ENCODE measurements at regions not wholly inside any gene's neighbourhood (a gene's known extent, or its start where the extent isn't known, plus 50 kb on each side); places are given as distances from the start of the nearest gene placed in this dataset.

- TF ChIP-seq RAD21 (conservative IDR thresholded peaks at IDR 0.05 in 1 of 2, IDR thresholded peaks at IDR 0.05 in 1 of 2) = no peak
- no peak for TF ChIP-seq CTCF (IDR thresholded peaks at IDR 0.05)
- no peak for TF ChIP-seq RCOR1 (IDR thresholded peaks at IDR 0.05; ENCODE audit: low read depth, low read length)
- no peak for TF ChIP-seq CBX8 (IDR thresholded peaks at IDR 0.05)
- TF ChIP-seq MAX (IDR thresholded peaks at IDR 0.05) = no peak
Measured at GRCh38 chr13:78759704-78760103, 100.7 kb upstream of the OBI1 start.

Measured in A549 (cell line).